ENCODE measurements at regions not wholly inside any gene's neighbourhood (a gene's known extent, or its start where the extent isn't known, plus 50 kb on each side); places are given as distances from the start of the nearest gene placed in this dataset.

DNA sequence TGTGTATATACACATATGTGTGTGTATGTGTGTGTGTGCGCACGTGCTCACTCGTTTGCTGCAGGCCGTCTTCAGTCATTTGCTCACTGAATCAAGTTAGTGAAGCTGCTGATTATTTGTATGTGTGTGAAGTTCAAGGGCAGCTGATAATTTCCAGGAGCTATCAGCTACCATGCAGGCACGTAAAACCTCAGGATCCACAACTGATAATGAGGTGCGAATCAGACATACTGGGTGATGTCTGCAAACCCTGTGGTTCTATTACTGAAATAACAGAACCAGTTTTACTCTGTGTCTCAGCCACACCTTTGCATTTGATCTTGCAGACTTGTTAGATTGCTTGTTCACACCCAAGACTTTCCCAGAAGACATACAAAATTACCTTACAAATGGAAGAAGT is 257.6 kb downstream of the TAF11L14 start:
- DNase-seq (ENCODE audit: low read depth, low spot score), result no peak

DNA sequence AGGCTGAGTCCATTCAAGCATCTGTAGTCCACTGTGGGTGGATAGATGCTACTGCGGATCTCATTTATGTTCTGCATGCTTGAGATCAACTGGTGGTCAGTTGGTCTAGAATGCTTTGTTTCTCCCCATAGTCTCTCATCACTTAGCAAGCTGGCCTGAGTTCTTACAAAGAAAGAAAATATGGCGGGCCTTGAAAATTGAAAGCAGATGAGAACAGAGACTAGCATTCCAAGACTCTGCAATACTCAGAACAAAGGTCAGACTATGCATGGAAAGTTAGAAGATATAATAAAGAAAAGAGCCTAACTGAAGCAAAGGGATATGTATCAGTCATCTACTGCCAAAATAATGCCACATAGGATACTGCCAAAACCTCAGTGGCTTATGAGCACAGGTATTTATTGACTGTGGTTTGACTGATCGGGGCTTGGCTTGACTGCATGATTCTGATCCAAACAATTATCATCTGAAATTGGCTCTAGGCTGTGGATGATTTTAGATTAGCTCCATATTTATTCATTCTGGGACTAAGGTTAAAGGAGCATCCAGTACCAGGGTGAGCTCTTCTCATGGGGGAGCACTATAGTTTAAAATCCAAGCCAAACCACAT is 258.9 kb downstream of the TAF11L14 start:
- no peak for DNase-seq (ENCODE audit: low read depth, low spot score)

DNA sequence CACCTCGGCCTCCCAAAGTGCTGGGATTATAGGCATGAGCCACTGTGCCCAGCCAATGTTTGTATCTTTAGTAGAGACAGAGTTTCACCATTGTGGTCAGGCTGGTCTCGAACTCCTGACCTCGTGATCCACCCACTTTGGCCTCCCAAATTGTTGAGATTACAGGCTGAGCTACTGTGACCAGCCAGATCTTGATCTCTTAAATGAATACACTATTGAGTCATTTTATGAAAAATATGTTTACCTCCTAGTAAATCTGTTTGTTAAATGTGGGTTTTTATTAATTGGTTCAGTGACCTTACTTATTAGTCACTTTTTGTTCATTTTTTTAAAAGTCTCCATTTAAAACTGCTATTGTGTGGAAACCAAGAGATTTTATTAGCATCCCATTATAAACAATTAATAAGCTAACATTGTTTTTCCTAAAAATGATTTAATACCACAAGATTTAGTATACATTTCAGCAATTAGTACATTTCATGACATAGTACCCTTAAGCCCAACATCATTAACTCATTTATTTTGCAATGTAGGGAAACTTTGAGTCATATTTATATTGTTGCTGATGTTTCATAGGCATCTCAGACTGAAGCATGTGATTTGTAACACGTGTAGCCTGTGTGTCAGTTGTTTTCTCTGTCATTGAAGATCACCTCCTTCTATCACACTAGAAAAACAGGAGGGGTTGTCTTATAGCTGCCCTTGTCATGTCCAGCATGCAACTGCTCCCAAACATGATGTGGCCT is 261.2 kb downstream of the TAF11L14 start:
- DNase-seq (ENCODE audit: low read depth, low spot score), result no peak

DNA sequence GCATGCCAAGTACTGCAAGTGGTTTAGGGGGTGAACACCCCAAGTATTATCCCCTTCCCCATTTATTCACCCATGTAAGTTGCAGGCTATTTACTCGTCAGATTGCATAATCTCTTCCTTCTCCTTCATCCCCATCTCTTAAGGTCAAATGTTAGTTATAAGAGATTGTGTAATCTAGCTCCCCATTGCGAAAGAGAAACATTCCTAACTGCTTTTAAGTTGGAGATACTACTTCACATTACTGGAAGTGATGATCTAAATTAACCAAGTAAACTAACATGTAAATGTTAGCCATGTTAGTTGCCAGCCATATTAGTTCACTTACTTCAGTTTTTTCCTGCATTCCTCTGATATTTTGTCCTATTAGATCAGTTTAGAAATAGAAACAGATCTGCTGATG is 262.3 kb downstream of the TAF11L14 start:
- no peak for DNase-seq (ENCODE audit: low read depth, low spot score)

DNA sequence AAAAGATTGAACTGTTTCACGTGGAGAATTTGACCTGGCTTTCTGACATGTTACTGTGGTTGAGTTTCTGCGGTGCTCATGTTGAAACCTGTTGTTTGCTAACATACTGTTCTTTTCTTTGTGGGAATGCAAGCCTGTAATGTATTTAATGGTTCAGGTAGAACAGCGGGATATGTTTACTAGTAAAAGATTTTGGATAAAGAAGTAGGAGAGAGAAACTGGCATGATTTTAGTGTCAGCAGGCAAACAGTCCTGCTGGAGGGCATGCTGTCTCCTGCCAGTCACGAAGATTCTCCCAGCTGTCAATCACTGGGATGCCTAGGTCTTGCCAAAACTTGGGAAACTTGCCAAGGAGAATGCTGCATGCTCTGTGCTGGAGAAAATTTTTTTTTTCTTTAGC is 263.5 kb downstream of the TAF11L14 start:
- no peak for DNase-seq (ENCODE audit: low read depth, low spot score)

DNA sequence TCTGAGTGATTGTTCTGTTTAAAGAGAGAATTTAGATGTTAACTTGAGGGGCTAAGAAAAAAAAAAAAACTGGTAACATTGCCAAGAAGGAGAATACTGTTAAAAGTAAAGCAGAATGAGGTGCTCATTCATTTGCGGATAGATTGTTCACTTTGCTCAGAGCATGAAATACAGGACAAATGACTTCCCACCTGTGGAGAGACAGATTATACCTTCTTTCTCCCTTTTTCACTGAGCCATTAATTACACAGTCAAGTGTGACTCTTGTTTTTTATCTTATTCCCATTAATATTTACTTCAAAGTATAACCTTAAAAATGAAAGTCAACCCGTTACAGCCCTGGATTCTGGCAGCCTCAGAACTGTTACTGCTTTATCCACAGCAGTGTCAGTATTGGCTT is 264.5 kb downstream of the TAF11L14 start:
- DNase-seq (ENCODE audit: low read depth, low spot score), result no peak

DNA sequence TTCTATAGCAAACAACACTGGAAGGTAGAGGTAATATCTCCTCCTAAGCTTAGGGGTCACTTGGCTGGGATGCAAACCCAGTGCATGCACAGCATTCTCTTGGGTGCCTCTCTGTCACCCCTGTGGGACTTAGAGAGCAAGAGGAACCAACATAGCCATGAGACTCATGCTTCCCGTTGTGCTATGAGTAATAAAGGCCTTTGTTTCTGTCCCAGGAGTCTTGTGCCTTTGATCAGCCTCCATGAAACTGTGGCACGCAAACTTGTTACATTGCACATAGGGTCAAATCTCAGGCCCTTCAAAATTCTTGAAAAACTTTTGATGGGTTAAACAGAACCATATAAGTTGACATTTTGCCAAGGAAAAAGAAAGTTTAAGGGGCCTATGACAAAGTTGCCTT is 272.8 kb downstream of the TAF11L14 start:
- DNase-seq (ENCODE audit: low read depth, low spot score), result no peak

DNA sequence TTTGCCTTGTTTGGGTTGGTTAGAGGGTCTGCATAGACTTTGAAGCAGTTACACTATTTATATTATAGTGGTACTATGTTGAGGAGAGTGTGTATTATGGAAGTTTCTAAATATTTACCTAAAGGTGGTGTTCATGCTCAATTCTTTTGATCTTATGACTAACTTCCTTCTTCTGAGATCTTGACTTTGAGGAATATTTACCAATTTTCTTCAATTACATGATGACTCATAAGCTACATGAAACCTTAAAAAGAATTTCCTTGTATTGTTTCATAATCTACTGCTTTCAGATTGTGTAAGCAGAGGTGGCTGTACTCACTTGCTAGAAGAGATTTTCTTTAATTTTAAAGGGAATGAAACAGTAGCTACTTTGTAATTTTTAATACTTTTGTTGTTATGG is 276.1 kb downstream of the TAF11L14 start:
- peak; percentile 6 for DNase-seq (ENCODE audit: low read depth, low spot score)

DNA sequence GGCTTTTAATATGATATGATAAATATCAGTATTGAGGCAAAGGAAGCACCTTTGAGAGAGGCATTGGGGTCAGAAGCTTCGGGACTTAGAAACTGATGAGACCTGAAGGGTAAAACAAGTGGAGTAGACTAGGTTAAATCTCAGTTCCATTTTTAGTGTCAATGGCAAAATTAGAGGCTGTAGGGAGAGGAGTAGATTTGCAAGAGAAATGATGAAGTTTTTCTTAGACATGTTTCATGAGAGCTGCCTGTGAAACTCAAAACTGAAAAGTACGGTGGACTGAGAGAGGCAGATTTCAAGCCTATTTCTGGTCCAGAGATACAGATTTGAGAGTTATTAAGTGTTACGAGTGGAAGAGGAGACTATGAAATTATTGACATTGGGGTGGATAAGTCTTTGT is 278.5 kb downstream of the TAF11L14 start:
- no peak for DNase-seq (ENCODE audit: low read depth, low spot score)

DNA sequence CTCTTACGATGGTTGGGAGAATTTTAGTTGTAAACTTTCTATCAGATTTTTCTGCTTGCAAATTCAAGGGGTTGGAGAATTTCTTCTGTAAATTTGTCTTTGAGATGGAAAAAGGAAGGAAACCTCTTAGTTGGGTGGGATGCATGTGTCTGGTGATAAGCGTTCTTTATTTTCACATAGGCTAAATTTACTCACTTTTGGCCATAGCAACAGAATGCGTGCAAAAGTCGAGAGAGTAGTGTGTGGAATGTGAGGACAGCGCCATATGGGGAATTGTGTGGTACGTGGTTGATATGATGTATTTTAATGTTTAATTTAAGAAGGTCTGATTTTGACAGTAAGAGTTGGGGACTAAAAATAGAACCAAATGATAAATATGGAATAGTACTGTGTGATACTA is 282.2 kb downstream of the TAF11L14 start:
- no peak for DNase-seq (ENCODE audit: low read depth, low spot score)

DNA sequence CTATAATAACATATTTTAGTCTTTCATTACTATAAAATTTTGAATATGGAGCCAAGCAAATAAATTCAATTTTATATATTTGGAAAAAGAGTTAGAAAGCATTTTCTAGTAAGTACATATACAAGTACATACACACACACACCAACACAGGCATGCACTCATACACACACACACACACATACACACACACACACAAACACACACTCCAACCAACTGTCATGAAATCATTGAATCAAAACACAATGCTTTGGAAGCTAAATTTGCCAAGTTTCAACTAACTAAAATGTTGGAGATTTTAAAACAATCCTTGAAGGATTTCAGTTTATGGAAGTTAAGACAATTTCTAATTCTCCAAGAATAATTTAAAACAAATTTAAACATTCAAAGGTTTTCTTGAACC is 283.2 kb downstream of the TAF11L14 start:
- DNase-seq (ENCODE audit: low read depth, low spot score), result no peak

DNA sequence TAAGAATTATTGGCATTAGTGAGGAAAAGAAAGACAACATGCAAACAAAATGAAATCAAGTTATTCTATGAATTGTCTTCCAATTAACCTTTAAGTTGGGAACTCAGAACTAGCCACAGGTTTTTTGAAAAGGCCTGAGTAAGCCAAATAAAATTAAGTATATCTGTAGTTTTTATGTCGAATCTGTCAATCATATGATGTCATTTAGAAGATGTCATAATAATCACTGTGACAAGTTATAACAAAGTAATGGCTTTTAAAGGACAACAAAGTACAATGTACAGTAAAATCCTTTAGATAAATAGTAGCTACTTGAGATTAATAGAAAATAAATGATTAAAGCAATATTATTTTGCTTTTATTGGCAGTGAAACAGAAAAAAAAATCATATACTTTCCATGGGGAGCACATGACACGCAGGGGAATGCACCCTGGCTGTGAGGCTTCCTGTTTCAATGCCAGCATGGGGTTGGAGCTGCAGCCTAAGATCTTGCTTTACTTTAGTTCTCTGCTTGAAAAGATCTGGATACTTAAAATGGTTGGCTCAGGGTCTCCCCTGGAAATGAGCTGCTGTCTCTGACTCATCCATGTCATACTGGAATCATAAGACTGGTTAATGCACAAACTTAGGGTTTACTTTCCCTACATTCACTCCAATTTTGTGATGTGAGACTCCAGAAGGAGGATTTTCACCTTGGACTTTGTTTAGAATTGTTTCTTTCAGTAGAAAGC is 284.3 kb downstream of the TAF11L14 start:
- DNase-seq (ENCODE audit: low read depth, low spot score), result peak; percentile 23

DNA sequence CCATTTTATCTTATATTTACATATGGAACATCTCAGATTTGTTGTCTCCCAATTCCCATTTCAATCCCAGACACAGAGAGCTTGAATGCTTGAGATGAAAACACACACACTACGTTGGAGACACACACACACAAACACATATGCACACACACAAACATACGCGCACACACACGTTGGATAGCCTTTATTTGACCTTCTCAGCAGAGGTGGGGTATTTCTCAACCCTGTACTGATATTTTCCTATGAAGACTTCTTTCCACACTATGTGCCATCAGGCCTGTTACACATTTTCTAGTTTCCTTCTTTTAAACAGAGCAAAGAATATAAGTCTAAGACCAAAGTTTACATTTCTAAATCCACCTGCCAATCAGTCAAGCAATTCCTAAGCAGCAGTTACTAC is 291.0 kb downstream of the TAF11L14 start:
- DNase-seq (ENCODE audit: low read depth, low spot score), result no peak

DNA sequence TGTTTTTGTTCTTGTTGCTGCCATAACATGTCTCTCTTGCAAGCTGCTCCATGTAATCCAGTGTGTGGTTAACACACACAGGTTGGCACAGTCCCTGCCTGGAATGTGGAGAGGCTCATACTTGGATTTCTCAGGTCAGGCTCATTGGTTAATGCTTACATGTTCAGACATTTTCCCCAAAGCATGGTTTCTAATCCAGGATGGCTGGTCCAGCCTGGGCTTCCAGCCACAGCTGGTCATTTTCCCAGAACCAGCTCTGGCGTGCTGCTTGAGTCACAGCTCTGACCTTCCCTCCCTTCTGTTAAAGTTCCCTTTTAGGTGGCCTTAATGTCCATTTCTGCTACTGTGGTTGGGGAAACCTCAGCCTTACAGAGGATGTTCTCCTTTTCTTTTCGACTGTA is 294.3 kb downstream of the TAF11L14 start:
- DNase-seq (ENCODE audit: low read depth, low spot score), result peak; percentile 67

DNA sequence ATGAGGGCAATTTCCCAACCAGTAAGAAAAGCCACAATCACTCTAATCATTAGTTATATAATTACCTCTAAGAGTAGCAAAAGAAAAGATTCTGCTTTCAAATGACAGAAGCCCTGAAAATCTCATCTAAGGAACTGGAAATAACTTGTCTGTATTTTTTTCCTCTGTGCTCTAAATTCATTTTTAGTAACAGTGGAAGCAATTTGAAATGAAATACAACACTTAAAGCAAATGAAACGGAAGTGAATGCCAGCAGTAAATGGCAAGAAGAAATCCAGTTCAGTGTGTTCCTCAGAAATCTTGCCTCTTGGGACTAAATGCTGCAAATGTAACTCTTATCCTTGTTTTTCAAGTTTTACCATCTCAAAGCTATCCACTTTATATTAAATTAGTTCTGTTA is 294.9 kb downstream of the TAF11L14 start:
- DNase-seq (ENCODE audit: low read depth, low spot score), result no peak

DNA sequence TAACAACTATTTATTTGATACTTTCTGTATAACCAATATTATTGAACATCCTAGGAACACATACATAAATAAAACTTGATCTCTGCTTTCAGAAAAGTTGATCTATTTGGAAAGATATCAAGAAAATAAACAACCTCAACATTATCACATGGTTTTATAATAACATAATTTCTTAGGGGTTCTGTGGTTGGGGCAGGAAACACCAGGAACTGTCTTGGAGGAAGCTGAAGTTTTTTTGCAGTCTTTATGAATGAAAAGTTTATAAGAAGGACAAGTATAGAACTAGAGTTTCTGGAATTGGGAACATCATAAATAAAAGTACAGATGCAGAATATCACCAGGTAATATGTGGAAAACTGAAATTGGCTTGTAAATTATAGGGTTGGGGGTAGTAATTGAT is 296.1 kb downstream of the TAF11L14 start:
- no peak for DNase-seq (ENCODE audit: low read depth, low spot score)

DNA sequence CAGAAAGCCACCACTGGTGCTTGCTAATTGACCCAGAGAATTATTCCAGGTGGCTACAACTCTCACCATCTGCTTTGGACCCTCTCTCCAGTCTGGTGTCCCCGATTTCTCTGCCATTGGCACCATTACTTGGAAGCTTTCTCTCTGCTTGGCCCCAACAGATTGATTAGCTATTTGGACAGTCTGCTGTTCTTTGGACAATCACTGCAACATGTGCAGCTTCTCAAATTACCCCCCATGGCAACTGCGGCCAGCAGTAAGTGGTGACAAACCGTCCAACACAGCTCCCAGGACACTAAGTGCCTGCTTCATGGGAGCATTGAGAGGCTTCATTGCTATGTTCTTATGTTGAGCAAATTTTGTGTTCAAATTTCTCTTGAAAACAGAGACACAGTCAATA is 309.8 kb downstream of the TAF11L14 start:
- DNase-seq (ENCODE audit: low read depth, low spot score), result no peak

DNA sequence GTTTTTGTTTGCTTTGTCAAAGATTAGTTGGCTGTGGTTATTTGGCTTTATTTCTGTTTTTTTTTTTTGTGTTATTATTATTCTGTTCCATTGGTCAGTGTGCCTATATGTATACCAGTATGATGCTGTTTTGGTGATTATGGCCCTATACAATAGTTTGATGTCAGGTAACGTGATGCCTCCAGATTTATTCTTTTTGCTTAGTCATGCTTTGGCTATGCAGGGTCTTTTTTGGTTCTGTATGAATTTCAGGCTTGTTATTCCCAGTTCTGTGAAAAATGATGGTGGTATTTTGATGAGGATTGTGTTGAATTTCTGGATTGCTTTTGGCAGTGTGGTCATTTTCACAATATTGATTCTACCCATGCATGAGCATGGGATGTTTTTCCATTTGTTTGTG is 312.8 kb downstream of the TAF11L14 start:
- DNase-seq (ENCODE audit: low read depth, low spot score), result no peak

DNA sequence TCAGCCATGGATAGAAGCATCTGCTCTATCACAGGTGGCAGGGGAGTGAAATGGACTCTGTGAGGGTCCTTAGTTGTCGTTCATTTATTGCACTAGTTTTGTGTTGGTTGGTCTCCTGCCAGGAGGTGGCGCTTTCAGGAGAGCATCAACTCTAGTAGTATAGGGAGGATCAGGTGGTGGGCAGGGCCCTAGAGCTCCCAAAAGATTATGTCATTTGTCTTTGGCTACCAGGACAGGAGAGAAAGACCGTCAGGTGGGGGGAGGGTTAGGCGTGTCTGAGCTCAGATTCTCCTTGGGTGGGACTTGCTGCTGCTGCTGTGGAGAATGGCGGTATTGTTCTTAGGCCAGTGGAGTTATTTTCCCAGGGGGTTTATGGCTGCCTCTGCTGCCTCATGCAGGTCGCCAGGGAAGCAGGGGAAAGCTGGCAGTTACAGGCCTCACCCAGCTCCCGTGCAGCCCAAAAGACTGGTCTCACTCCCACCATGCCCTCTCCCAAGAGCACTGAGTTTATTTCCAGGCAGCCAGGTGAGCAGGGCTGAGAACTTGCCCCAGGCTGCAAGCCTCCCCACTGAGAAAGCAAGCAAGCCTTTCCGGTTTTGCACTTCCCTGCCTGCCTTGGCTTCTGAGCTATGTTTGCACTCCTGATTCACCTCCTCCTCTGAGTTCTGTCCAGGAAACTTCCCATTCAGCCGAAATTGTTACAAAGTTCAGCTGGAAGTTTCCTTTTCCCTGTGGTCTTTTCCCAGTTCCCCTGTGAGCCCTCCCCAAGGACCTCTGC is 317.3 kb downstream of the TAF11L14 start:
- DNase-seq (ENCODE audit: low read depth, low spot score), result no peak

DNA sequence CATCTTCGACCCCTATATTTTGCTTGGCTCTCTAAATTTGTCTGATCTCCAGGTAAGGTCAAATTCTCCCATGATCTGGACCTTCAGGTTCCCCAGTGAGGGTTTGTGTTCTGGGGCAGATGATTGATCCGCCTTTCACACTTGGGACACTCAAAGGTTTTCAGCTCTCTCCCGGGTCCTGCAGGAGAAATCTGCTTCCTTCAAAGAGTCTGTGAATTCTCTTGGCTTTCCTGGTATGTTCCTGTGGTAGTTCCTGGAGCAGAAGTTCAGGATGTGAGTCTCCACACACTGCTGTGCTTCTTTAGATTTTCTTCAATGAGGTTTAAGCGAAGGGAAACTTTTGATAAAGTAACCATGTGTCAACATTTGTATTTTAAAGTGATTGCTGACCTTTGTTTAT is 318.0 kb downstream of the TAF11L14 start:
- no peak for DNase-seq (ENCODE audit: low read depth, low spot score)

DNA sequence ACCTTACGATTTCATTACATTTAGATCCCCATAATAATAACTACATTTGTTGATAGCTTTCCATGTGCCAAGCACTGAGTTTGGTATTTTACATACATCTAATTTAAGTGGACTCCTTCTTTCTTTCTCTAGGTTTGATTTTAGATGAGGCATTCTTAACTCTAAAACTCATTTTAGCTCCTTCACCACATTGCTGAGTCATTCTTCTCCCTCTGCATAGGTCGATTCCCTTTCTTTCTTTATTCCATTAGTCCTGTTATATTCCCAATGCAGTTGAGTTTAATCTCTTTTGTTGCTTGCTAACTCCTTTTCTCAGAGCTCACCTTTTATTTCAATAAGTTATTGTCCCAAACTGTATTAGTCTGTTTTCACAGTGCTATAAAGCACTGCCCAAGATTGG is 329.8 kb downstream of the TAF11L14 start:
- peak; percentile 6 for DNase-seq (ENCODE audit: low read depth, low spot score)
